ENCODE measurements at regions not wholly inside any gene's neighbourhood (a gene's known extent, or its start where the extent isn't known, plus 50 kb on each side); places are given as distances from the start of the nearest gene placed in this dataset.

DNA sequence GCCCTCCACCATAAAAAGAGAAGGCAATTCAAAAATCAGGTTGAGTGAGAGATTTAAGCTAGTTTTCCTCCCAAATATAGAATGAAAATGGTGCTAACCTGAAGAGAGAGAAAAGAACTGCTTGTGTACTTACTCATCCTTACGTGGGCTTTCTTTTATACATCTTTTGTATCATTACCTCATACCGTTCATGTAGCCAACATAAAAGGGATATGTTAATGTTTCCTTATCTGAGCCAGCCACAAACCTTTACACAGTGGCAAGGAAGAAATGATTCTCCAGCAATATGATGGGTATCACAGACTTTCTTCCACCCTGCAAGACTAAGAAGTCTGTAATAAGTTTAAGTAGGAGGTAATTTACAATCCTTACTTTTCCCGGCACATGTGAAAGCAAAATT is 600.8 kb upstream of the ZNF385D start:
- TF ChIP-seq OSR2 (tag by site-specific recombination; IDR thresholded peaks at IDR 0.05) (no peak), HOXA7 (CRISPR knock-in tag; IDR thresholded peaks at IDR 0.05; ENCODE audit: borderline replicate concordance) (no peak)
- TF ChIP-seq, protein P1, sequence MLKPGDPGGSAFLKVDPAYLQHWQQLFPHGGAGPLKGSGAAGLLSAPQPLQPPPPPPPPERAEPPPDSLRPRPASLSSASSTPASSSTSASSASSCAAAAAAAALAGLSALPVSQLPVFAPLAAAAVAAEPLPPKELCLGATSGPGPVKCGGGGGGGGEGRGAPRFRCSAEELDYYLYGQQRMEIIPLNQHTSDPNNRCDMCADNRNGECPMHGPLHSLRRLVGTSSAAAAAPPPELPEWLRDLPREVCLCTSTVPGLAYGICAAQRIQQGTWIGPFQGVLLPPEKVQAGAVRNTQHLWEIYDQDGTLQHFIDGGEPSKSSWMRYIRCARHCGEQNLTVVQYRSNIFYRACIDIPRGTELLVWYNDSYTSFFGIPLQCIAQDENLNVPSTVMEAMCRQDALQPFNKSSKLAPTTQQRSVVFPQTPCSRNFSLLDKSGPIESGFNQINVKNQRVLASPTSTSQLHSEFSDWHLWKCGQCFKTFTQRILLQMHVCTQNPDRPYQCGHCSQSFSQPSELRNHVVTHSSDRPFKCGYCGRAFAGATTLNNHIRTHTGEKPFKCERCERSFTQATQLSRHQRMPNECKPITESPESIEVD (tag by site-specific recombination; IDR thresholded peaks at IDR 0.05) = no peak

All from HEK293 (cell line).